NCI-H1436 treated with DMSO at 0.1 percent for 48 hours (cell line): ENCODE measurements at regions not wholly inside any gene's neighbourhood (a gene's known extent, or its start where the extent isn't known, plus 50 kb on each side); places are given as distances from the start of the nearest gene placed in this dataset.
"Not testable (repeated sequence)": the region's sequence is repeated elsewhere in the genome, so short reads cannot be mapped to it uniquely, and the experiment has no call there.

Experiments used
- DNase-seq: peaks from one replicate; lab custom pipeline; 2025; lab: John Stamatoyannopoulos, UW

GRCh38 chr14:71396050-71396677, 488.9 kb downstream of the PCNX1 start:
- DNase-seq: no peak

- DNase-seq: no peak
These were observed 490.1 kb downstream of the PCNX1 start for GRCh38 chr14:71397371-71397770.

- no peak for DNase-seq
These were observed 491.2 kb downstream of the PCNX1 start for GRCh38 chr14:71398450-71398849.

GRCh38 chr14:71399057-71399487, 491.8 kb downstream of the PCNX1 start:
- no peak for DNase-seq

GRCh38 chr14:71400871-71401321, 493.6 kb downstream of the PCNX1 start:
- no peak for DNase-seq

GRCh38 chr14:71402415-71402814, 495.2 kb downstream of the PCNX1 start:
- not testable (repeated sequence) for DNase-seq

GRCh38 chr14:71403656-71404055, 496.4 kb downstream of the PCNX1 start:
- DNase-seq: no peak

GRCh38 chr14:71405676-71406075, 498.4 kb downstream of the PCNX1 start:
- no peak for DNase-seq

- no peak for DNase-seq
These were observed 501.2 kb downstream of the PCNX1 start for GRCh38 chr14:71408362-71409030.

GRCh38 chr14:71410578-71411284, 503.5 kb downstream of the PCNX1 start:
- DNase-seq: no peak

GRCh38 chr14:71411285-71411595, 504.0 kb downstream of the PCNX1 start:
- DNase-seq: no peak

- DNase-seq: no peak
These were observed 504.5 kb downstream of the PCNX1 start for GRCh38 chr14:71411738-71412137.

- DNase-seq: no peak
These were observed 507.6 kb downstream of the PCNX1 start for GRCh38 chr14:71414631-71415403.

GRCh38 chr14:71415404-71415690, 508.1 kb downstream of the PCNX1 start:
- DNase-seq: no peak

- no peak for DNase-seq
These were observed 509.1 kb downstream of the PCNX1 start for GRCh38 chr14:71416392-71416791.

- no peak for DNase-seq
These were observed 511.4 kb downstream of the PCNX1 start for GRCh38 chr14:71418532-71419245.

- DNase-seq: no peak
These were observed 508.7 kb upstream of the RGS6 start for GRCh38 chr14:71423481-71423880.

GRCh38 chr14:71424941-71425340, 507.3 kb upstream of the RGS6 start:
- no peak for DNase-seq

GRCh38 chr14:71426001-71426400, 506.2 kb upstream of the RGS6 start:
- DNase-seq: no peak

GRCh38 chr14:71429902-71430301, 502.3 kb upstream of the RGS6 start:
- no peak for DNase-seq

- no peak for DNase-seq
These were observed 501.9 kb upstream of the RGS6 start for GRCh38 chr14:71430321-71430677.

GRCh38 chr14:71430678-71431376, 501.4 kb upstream of the RGS6 start:
- no peak for DNase-seq
